Fibroblast of upper back skin (primary cell): ENCODE measurements at regions not wholly inside any gene's neighbourhood (a gene's known extent, or its start where the extent isn't known, plus 50 kb on each side); places are given as distances from the start of the nearest gene placed in this dataset.

Experiments
- DNase-seq: peaks from one replicate; pipeline ENCODE4 v3.0.0-alpha.2; 2013

GRCh38 chr2:6301426-6301825 lies 564.3 kb downstream of the CMPK2 start:
- DNase-seq = no peak

GRCh38 chr2:6308986-6309385 lies 556.7 kb downstream of the CMPK2 start:
- no peak for DNase-seq

GRCh38 chr2:6309415-6310255 lies 556.1 kb downstream of the CMPK2 start:
- no peak for DNase-seq

- DNase-seq = peak; percentile 17
Observed at GRCh38 chr2:6310256-6311215, 555.2 kb downstream of the CMPK2 start.

- DNase-seq = no peak
Observed at GRCh38 chr2:6312367-6312766, 553.3 kb downstream of the CMPK2 start.

- peak; percentile 59 for DNase-seq
Observed at GRCh38 chr2:6314218-6314960, 551.3 kb downstream of the CMPK2 start.

- DNase-seq = no peak
Observed at GRCh38 chr2:6325616-6326015, 540.1 kb downstream of the CMPK2 start.

GRCh38 chr2:6326958-6327357 lies 538.7 kb downstream of the CMPK2 start:
- DNase-seq = no peak

GRCh38 chr2:6336752-6337471 lies 528.8 kb downstream of the CMPK2 start:
- DNase-seq = no peak

- DNase-seq = peak; percentile 7
Observed at GRCh38 chr2:6337472-6337820, 528.3 kb downstream of the CMPK2 start.

- no peak for DNase-seq
Observed at GRCh38 chr2:6341588-6342129, 524.0 kb downstream of the CMPK2 start.

- DNase-seq = no peak
Observed at GRCh38 chr2:6342273-6342920, 523.3 kb downstream of the CMPK2 start.

- no peak for DNase-seq
Observed at GRCh38 chr2:6343076-6343475, 522.6 kb downstream of the CMPK2 start.

GRCh38 chr2:6352247-6352646 lies 513.5 kb downstream of the CMPK2 start:
- no peak for DNase-seq

- DNase-seq = peak; percentile 76
Observed at GRCh38 chr2:6352906-6353515, 512.7 kb downstream of the CMPK2 start.

GRCh38 chr2:6353669-6354068 lies 512.0 kb downstream of the CMPK2 start:
- no peak for DNase-seq

GRCh38 chr2:6354546-6354945 lies 511.2 kb downstream of the CMPK2 start:
- no peak for DNase-seq

- DNase-seq = peak; percentile 59
Observed at GRCh38 chr2:6355886-6356761, 509.6 kb downstream of the CMPK2 start.

GRCh38 chr2:6358546-6358945 lies 507.2 kb downstream of the CMPK2 start:
- DNase-seq = no peak

GRCh38 chr2:6358985-6359384 lies 506.7 kb downstream of the CMPK2 start:
- DNase-seq = no peak
